Muscle layer of duodenum (tissue), 2 donors: ENCODE measurements at regions not wholly inside any gene's neighbourhood (a gene's known extent, or its start where the extent isn't known, plus 50 kb on each side); places are given as distances from the start of the nearest gene placed in this dataset.
"Not testable (repeated sequence)": the region's sequence is repeated elsewhere in the genome, so short reads cannot be mapped to it uniquely, and the experiment has no call there.

Experiments used
- H3K27ac ChIP-seq: one replicate; pipeline ENCODE4 v1.7.0; 2013; ENCODE audit warnings: mild to moderate bottlenecking, low read length
- H3K27me3 ChIP-seq: one replicate; pipeline ENCODE4 v1.7.0; 2013; ENCODE audit warnings: low read depth, mild to moderate bottlenecking, control low read depth, low read length
- H3K36me3 ChIP-seq, 2 donors: one replicate each; pipeline ENCODE4 v1.7.0; 2013; ENCODE audit warnings: low read length in 2 of 2, control low read depth in 1 of 2, mild to moderate bottlenecking in 1 of 2; ENCODE audit not compliant: insufficient read depth in 2 of 2, control insufficient read depth in 1 of 2
- H3K4me1 ChIP-seq, 2 donors: one replicate each; pipeline ENCODE4 v1.7.0; 2013; ENCODE audit warnings: low read length in 2 of 2, mild to moderate bottlenecking in 2 of 2, control low read depth in 1 of 2, moderate library complexity in 1 of 2; ENCODE audit not compliant: insufficient read depth in 2 of 2, control insufficient read depth in 1 of 2
- H3K4me3 ChIP-seq, 2 donors: one replicate each; pipeline ENCODE4 v1.7.0; 2013; ENCODE audit warnings: low read length in 2 of 2, low read depth in 1 of 2, mild to moderate bottlenecking in 1 of 2
- H3K9me3 ChIP-seq, 2 donors: one replicate each; pipeline ENCODE4 v1.7.0; 2013; ENCODE audit warnings: low read length in 2 of 2, control low read depth in 1 of 2, mild to moderate bottlenecking in 1 of 2; ENCODE audit not compliant: control insufficient read depth in 1 of 2
- donor health status: healthy.

GRCh38 chr17:20716481-20716880, 137.0 kb downstream of the CDRT15L2 start:
- not testable (repeated sequence) for H3K9me3 ChIP-seq, H3K27ac ChIP-seq, H3K4me1 ChIP-seq, H3K27me3 ChIP-seq, H3K4me3 ChIP-seq, H3K36me3 ChIP-seq

GRCh38 chr17:20721171-20721570, 141.6 kb downstream of the CDRT15L2 start:
- H3K36me3 ChIP-seq: no peaks in the 10 kb centered on the region
- H3K27ac ChIP-seq: no peak overlapping the region
- H3K4me1 ChIP-seq: no peaks in the 10 kb centered on the region
- H3K4me3 ChIP-seq: no peak overlapping the region
- no peaks in the 10 kb centered on the region for H3K27me3 ChIP-seq
- peaks cover 0 to 5% of the 10 kb centered on the region in 2 donors for H3K9me3 ChIP-seq

GRCh38 chr17:20724391-20724790, 144.9 kb downstream of the CDRT15L2 start:
- not testable (repeated sequence) for H3K9me3 ChIP-seq, H3K27ac ChIP-seq, H3K4me1 ChIP-seq, H3K36me3 ChIP-seq, H3K4me3 ChIP-seq, H3K27me3 ChIP-seq

- H3K36me3 ChIP-seq, H3K27ac ChIP-seq, H3K4me1 ChIP-seq: not testable (repeated sequence)
These were observed 147.7 kb downstream of the CDRT15L2 start for GRCh38 chr17:20727201-20727600.

GRCh38 chr17:20728181-20728580, 148.7 kb downstream of the CDRT15L2 start:
- no peaks in the 10 kb centered on the region for H3K9me3 ChIP-seq

More at GRCh38 chr17:20727201-20727600, 147.7 kb downstream of the CDRT15L2 start:
- not testable (repeated sequence) for H3K27me3 ChIP-seq, H3K4me3 ChIP-seq, H3K9me3 ChIP-seq

GRCh38 chr17:20731131-20731530, 151.6 kb downstream of the CDRT15L2 start:
- H3K27ac ChIP-seq, H3K27me3 ChIP-seq, H3K4me3 ChIP-seq, H3K9me3 ChIP-seq, H3K36me3 ChIP-seq, H3K4me1 ChIP-seq: not testable (repeated sequence)

More at GRCh38 chr17:20728181-20728580, 148.7 kb downstream of the CDRT15L2 start:
- no peaks in the 10 kb centered on the region for H3K4me1 ChIP-seq
- H3K27me3 ChIP-seq: no peaks in the 10 kb centered on the region
- H3K36me3 ChIP-seq: no peaks in the 10 kb centered on the region
- H3K4me3 ChIP-seq: no peak overlapping the region
- H3K27ac ChIP-seq: no peak overlapping the region

GRCh38 chr17:20733923-20734322, 154.4 kb downstream of the CDRT15L2 start:
- H3K27me3 ChIP-seq: no peaks in the 10 kb centered on the region
- no peaks in the 10 kb centered on the region for H3K36me3 ChIP-seq
- H3K4me3 ChIP-seq: no peak overlapping the region
- no peaks in the 10 kb centered on the region for H3K4me1 ChIP-seq
- H3K27ac ChIP-seq: no peak overlapping the region
- no peaks in the 10 kb centered on the region for H3K9me3 ChIP-seq

- H3K27ac ChIP-seq: no peak overlapping the region
- no peaks in the 10 kb centered on the region for H3K9me3 ChIP-seq
- H3K4me3 ChIP-seq: no peak overlapping the region
- no peaks in the 10 kb centered on the region for H3K27me3 ChIP-seq
- no peaks in the 10 kb centered on the region for H3K36me3 ChIP-seq
- H3K4me1 ChIP-seq: no peaks in the 10 kb centered on the region
These were observed 156.3 kb downstream of the CDRT15L2 start for GRCh38 chr17:20735796-20736195.

- H3K36me3 ChIP-seq, H3K27me3 ChIP-seq, H3K4me1 ChIP-seq, H3K27ac ChIP-seq, H3K9me3 ChIP-seq, H3K4me3 ChIP-seq: not testable (repeated sequence)
These were observed 158.1 kb downstream of the CDRT15L2 start for GRCh38 chr17:20737636-20738035.

- Histone ChIP-seq H3K36me3 (no peaks in the 10 kb centered on the region), H3K27ac (no peak overlapping the region), H3K4me1 (no peaks in the 10 kb centered on the region), H3K4me3 (no peak overlapping the region), H3K27me3 (no peaks in the 10 kb centered on the region), H3K9me3 (no peaks in the 10 kb centered on the region)
These were observed 191.6 kb downstream of the CDRT15L2 start for GRCh38 chr17:20771104-20771503.

- H3K36me3 ChIP-seq: no peaks in the 10 kb centered on the region
- no peak overlapping the region for H3K27ac ChIP-seq
- no peaks in the 10 kb centered on the region for H3K27me3 ChIP-seq
- H3K4me3 ChIP-seq: no peak overlapping the region
- no peaks in the 10 kb centered on the region for H3K9me3 ChIP-seq
- no peaks in the 10 kb centered on the region for H3K4me1 ChIP-seq
These were observed 195.1 kb downstream of the CDRT15L2 start for GRCh38 chr17:20774472-20775135.

- Histone ChIP-seq H3K4me3 (no peak overlapping the region), H3K36me3 (no peaks in the 10 kb centered on the region), H3K27ac (no peak overlapping the region), H3K4me1 (no peaks in the 10 kb centered on the region), H3K27me3 (no peaks in the 10 kb centered on the region), H3K9me3 (no peaks in the 10 kb centered on the region)
These were observed 195.8 kb downstream of the CDRT15L2 start for GRCh38 chr17:20775331-20775730.
